ENCODE measurements at regions not wholly inside any gene's neighbourhood (a gene's known extent, or its start where the extent isn't known, plus 50 kb on each side); places are given as distances from the start of the nearest gene placed in this dataset.
"Not testable (repeated sequence)": the region's sequence is repeated elsewhere in the genome, so short reads cannot be mapped to it uniquely, and the experiment has no call there.

DNA sequence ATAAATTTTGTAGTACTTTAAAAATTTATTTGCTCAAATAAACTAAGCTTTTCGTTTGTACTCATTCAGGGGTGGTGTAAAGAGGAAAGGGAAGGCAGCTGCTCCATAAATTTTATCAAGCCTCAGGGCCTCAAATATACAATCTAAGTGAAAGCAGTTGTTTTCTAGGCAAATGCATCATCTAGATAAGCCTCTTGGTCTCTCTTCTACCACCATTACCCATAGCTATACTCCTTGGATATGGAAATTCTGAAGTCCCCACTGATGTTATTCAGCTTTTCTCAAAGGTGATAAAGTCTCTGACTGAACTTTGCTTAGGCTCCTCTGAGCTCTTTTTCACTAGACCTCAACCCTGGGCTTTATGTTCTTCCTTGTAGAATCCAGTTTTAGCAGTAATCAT is 1313.1 kb downstream of the JRKL start:
- TF ChIP-seq POLR2A (IDR thresholded peaks at IDR 0.05) (no peak), EP300 (IDR thresholded peaks at IDR 0.05) (no peak), CTCF (IDR thresholded peaks at IDR 0.05) (no peak)
- no peaks in the 10 kb centered on the region for H3K9me3 ChIP-seq
- DNase-seq, result no peak
- WGBS, 2 donors, result 10 to 12% methylated on average over 1 of the region's 1 CpG
- H3K36me3 ChIP-seq, result no peaks in the 10 kb centered on the region
- H3K27me3 ChIP-seq, result no peaks in the 10 kb centered on the region
- H3K4me3 ChIP-seq, result no peak overlapping the region
- intact Hi-C loops (cut with DNase I), result no loop called here
- H3K4me1 ChIP-seq, result no peaks in the 10 kb centered on the region
- no peak overlapping the region for H3K27ac ChIP-seq

GRCh38 chr11:97703851-97704250 is 1314.0 kb downstream of the JRKL start:
- Histone ChIP-seq H3K27ac (no peak overlapping the region), H3K27me3 (no peaks in the 10 kb centered on the region), H3K4me1 (no peaks in the 10 kb centered on the region), H3K9me3 (no peaks in the 10 kb centered on the region), H3K36me3 (no peaks in the 10 kb centered on the region), H3K4me3 (no peak overlapping the region)
- no peak for DNase-seq
- no peak for TF ChIP-seq POLR2AphosphoS5 (IDR thresholded peaks at IDR 0.05)
- TF ChIP-seq POLR2A (IDR thresholded peaks at IDR 0.05), result no peak
- no peak for TF ChIP-seq CTCF (IDR thresholded peaks at IDR 0.05)
- no peak for TF ChIP-seq EP300 (IDR thresholded peaks at IDR 0.05)
- intact Hi-C loops (cut with DNase I), result no loop called here
- WGBS, 2 donors, result 84 to 86% methylated on average over 3 of the region's 3 CpGs

DNA sequence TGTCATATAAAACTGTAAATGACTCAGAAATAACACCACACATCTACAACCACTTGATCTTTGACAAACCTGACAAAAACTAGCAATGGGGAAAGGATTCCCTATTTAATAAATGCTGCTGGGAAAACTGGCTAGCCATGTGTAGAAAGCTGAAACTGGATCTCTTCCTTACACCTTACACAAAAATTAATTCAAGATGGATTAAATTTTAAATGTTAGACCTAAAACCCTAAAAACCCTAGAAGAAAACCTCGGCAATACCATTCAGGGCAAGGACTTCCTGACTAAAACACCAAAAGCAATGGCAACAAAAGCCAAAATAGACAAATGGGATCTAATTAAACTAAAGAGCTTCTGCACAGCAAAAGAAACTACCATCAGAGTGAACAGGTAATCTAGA is 1315.3 kb upstream of the CNTN5 start:
- H3K27ac ChIP-seq; H3K4me3 ChIP-seq; H3K27me3 ChIP-seq; H3K9me3 ChIP-seq; DNase-seq; H3K36me3 ChIP-seq; intact Hi-C loops (cut with DNase I); H3K4me1 ChIP-seq: not testable (repeated sequence)
- 86 to 89% methylated on average over 1 of the region's 1 CpG for WGBS, 2 donors

- intact Hi-C loops (cut with DNase I), result no loop called here
- Histone ChIP-seq H3K27ac (no peak overlapping the region), H3K27me3 (no peaks in the 10 kb centered on the region), H3K4me3 (no peak overlapping the region), H3K9me3 (no peaks in the 10 kb centered on the region), H3K4me1 (no peaks in the 10 kb centered on the region), H3K36me3 (no peaks in the 10 kb centered on the region)
- no peak for DNase-seq
- 92 to 96% methylated on average over 26 of the region's 26 CpGs for WGBS, 2 donors
- TF ChIP-seq EP300 (IDR thresholded peaks at IDR 0.05) (no peak), POLR2A (IDR thresholded peaks at IDR 0.05) (no peak), CTCF (IDR thresholded peaks at IDR 0.05) (no peak), POLR2AphosphoS5 (IDR thresholded peaks at IDR 0.05) (no peak)
These were observed 1302.8 kb upstream of the CNTN5 start for GRCh38 chr11:97717922-97718321.

DNA sequence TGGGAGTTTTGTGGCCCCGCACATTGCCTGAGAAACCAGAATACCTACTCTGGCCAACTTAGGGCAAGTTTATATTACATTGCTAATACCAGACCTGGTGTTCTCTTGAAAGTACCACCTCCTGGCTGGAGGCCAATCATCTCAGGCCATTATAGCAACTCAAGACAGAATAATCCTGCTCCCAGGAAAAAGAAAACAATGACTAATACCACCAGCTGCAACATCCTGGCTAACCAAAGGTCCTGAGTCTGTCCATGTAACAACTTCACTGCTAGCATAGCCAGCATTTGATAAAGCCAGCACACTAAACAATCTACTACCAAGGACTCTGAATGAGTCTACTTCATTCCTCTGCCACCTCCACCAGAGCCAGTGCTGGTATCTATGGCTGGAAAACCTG is 1298.7 kb upstream of the CNTN5 start:
- Histone ChIP-seq H3K9me3 (no peaks in the 10 kb centered on the region), H3K27ac (no peak overlapping the region), H3K4me3 (no peak overlapping the region), H3K27me3 (no peaks in the 10 kb centered on the region), H3K4me1 (no peaks in the 10 kb centered on the region), H3K36me3 (no peaks in the 10 kb centered on the region)
- 85 to 90% methylated on average over 1 of the region's 1 CpG for WGBS, 2 donors
- no peak for TF ChIP-seq CTCF (IDR thresholded peaks at IDR 0.05)
- no peak for DNase-seq
- intact Hi-C loops (cut with DNase I), result no loop called here

Data from sigmoid colon (tissue), 6 donors.